ENCODE measurements at regions not wholly inside any gene's neighbourhood (a gene's known extent, or its start where the extent isn't known, plus 50 kb on each side); places are given as distances from the start of the nearest gene placed in this dataset.

DNA sequence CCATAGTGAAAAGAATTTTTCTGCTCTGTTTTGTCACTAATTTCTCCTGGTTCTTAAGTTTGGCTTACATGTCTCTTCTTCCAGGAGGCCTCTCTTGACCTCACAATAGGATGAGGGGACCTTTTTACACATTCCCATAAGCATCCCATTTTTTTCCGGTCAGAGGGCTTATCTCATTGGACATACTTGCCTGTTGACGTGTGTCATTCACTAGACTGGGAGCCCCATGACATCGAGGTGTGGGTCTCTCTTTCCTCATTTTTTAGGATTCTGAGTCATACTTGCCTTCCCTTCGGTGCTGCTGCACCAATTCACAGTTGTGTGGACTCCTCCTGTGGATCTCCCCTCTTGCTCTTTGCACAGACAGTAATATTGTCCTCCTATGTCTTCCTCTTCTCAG is 601.8 kb downstream of the GATA3 start:
- H3K79me2 ChIP-seq (ENCODE audit: control insufficient read depth, insufficient read depth, low read length, poor library complexity), result no peaks in the 10 kb centered on the region
- no peaks in the 10 kb centered on the region for H3K4me1 ChIP-seq (ENCODE audit: control insufficient read depth in 1 of 2, insufficient read depth in 2 of 2, low read length in 2 of 2)
- H2BK120ac ChIP-seq (ENCODE audit: insufficient read depth, low read length, poor library complexity), result no peak overlapping the region
- no peak overlapping the region for H3K23ac ChIP-seq (ENCODE audit: low read length)
- DNase-seq, result peak; percentile 65 to 80
- no peaks in the 10 kb centered on the region for H3K9me3 ChIP-seq (ENCODE audit: insufficient read depth, low read depth, low read length)
- no peaks in the 10 kb centered on the region for H3K27me3 ChIP-seq (ENCODE audit: insufficient read depth, low read length)
- H3K27ac ChIP-seq (ENCODE audit: low read depth, low read length), result no peak overlapping the region
- no peak overlapping the region for H3K4me2 ChIP-seq (ENCODE audit: low read length)
- H4K8ac ChIP-seq (ENCODE audit: low read depth, low read length), result no peak overlapping the region
- H4K91ac ChIP-seq (ENCODE audit: low read depth, low read length), result no peak overlapping the region
- no peak overlapping the region for H3K4me3 ChIP-seq (ENCODE audit: low read depth, low read length)
- H2AFZ ChIP-seq (ENCODE audit: insufficient read depth, low read length, poor library complexity), result no peak overlapping the region
- no peak overlapping the region for H3K9ac ChIP-seq (ENCODE audit: low read length)
- no peaks in the 10 kb centered on the region for H3K79me1 ChIP-seq (ENCODE audit: low read length)
- no peak overlapping the region for H2BK5ac ChIP-seq (ENCODE audit: low read depth, low read length, poor library complexity)
- H3K4ac ChIP-seq (ENCODE audit: low read depth, low read length), result no peak overlapping the region
- no peak overlapping the region for H2AK5ac ChIP-seq (ENCODE audit: low read length)
- no peak overlapping the region for H4K12ac ChIP-seq (ENCODE audit: low read depth, low read length)
- no peak overlapping the region for H3K14ac ChIP-seq (ENCODE audit: low read length)
- no peak overlapping the region for H3K18ac ChIP-seq (ENCODE audit: low read length)
- no CpG with 5 or more reads among the region's 4 CpGs for WGBS (ENCODE audit: extremely low coverage, insufficient coverage, insufficient read length)
- no peaks in the 10 kb centered on the region for H3K36me3 ChIP-seq (ENCODE audit: control insufficient read depth in 1 of 2, insufficient read depth in 2 of 2, low read length in 2 of 2)
- no peak overlapping the region for H2BK12ac ChIP-seq (ENCODE audit: low read length)

DNA sequence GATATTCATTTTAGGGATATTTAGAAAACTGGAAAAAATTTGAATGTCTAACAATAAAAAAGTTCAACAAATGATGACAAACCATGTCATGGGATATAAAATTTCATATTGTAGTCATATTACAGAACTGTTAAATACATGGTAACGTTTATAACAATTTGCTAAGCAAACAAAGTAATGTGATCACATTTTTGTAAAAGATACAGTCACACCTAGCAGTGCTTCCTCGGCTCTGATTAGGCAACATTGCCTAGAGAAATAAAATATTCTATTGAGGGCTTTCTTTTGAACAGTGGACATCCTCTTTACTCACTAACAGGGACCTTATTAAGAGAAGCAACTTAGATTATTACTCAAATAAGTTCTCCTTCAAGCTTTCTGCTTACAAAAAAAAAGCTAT is 605.5 kb downstream of the GATA3 start:
- Histone ChIP-seq H2BK120ac (ENCODE audit: insufficient read depth, low read length, poor library complexity) (no peak overlapping the region), H3K36me3 (ENCODE audit: control insufficient read depth in 1 of 2, insufficient read depth in 2 of 2, low read length in 2 of 2) (no peaks in the 10 kb centered on the region), H3K9me3 (ENCODE audit: insufficient read depth, low read depth, low read length) (no peaks in the 10 kb centered on the region), H3K4me1 (ENCODE audit: control insufficient read depth in 1 of 2, insufficient read depth in 2 of 2, low read length in 2 of 2) (no peaks in the 10 kb centered on the region), H3K79me2 (ENCODE audit: control insufficient read depth, insufficient read depth, low read length, poor library complexity) (no peaks in the 10 kb centered on the region), H4K91ac (ENCODE audit: low read depth, low read length) (no peak overlapping the region), H3K18ac (ENCODE audit: low read length) (no peak overlapping the region), H3K27me3 (ENCODE audit: insufficient read depth, low read length) (no peaks in the 10 kb centered on the region), H3K9ac (ENCODE audit: low read length) (no peak overlapping the region), H2BK5ac (ENCODE audit: low read depth, low read length, poor library complexity) (no peak overlapping the region), H2AK5ac (ENCODE audit: low read length) (no peak overlapping the region), H2AFZ (ENCODE audit: insufficient read depth, low read length, poor library complexity) (no peak overlapping the region), H3K4me2 (ENCODE audit: low read length) (no peak overlapping the region), H3K27ac (ENCODE audit: low read depth, low read length) (no peak overlapping the region), H3K79me1 (ENCODE audit: low read length) (no peaks in the 10 kb centered on the region), H2BK12ac (ENCODE audit: low read length) (no peak overlapping the region), H3K4ac (ENCODE audit: low read depth, low read length) (no peak overlapping the region), H3K4me3 (ENCODE audit: low read depth, low read length) (no peak overlapping the region), H3K14ac (ENCODE audit: low read length) (no peak overlapping the region), H4K12ac (ENCODE audit: low read depth, low read length) (no peak overlapping the region), H4K8ac (ENCODE audit: low read depth, low read length) (no peak overlapping the region), H3K23ac (ENCODE audit: low read length) (no peak overlapping the region)
- DNase-seq, result no peak
- no CpG with 5 or more reads among the region's 2 CpGs for WGBS (ENCODE audit: extremely low coverage, insufficient coverage, insufficient read length)

DNA sequence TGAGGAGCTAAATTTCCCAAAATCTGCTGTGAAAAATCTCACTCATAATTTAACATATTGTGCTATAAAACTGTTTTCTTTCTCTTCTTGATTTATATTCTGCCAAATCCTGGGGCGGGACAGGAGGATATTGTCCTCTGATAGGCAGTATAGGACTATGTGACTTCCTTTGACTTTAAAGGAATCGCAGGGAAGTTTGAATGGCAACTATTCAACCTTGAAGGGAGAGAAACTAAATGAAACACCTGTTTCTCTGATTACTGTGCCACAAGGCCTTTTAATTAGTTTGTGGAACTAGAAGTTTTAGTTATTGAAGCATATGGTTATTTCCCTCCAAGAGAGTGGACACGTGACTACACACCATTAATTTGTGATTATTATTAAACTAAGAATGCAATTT is 607.4 kb downstream of the GATA3 start:
- H2BK120ac ChIP-seq (ENCODE audit: insufficient read depth, low read length, poor library complexity), result no peak overlapping the region
- no peak overlapping the region for H4K8ac ChIP-seq (ENCODE audit: low read depth, low read length)
- no peak overlapping the region for H2AK5ac ChIP-seq (ENCODE audit: low read length)
- DNase-seq, result no peak
- H3K79me1 ChIP-seq (ENCODE audit: low read length), result no peaks in the 10 kb centered on the region
- H4K91ac ChIP-seq (ENCODE audit: low read depth, low read length), result no peak overlapping the region
- no peaks in the 10 kb centered on the region for H3K36me3 ChIP-seq (ENCODE audit: control insufficient read depth in 1 of 2, insufficient read depth in 2 of 2, low read length in 2 of 2)
- H3K9me3 ChIP-seq (ENCODE audit: insufficient read depth, low read depth, low read length), result no peaks in the 10 kb centered on the region
- H4K12ac ChIP-seq (ENCODE audit: low read depth, low read length), result no peak overlapping the region
- H3K14ac ChIP-seq (ENCODE audit: low read length), result no peak overlapping the region
- no peak overlapping the region for H3K27ac ChIP-seq (ENCODE audit: low read depth, low read length)
- H3K79me2 ChIP-seq (ENCODE audit: control insufficient read depth, insufficient read depth, low read length, poor library complexity), result no peaks in the 10 kb centered on the region
- H3K4me1 ChIP-seq (ENCODE audit: control insufficient read depth in 1 of 2, insufficient read depth in 2 of 2, low read length in 2 of 2), result no peaks in the 10 kb centered on the region
- H3K4me3 ChIP-seq (ENCODE audit: low read depth, low read length), result no peak overlapping the region
- no peak overlapping the region for H3K23ac ChIP-seq (ENCODE audit: low read length)
- WGBS (ENCODE audit: extremely low coverage, insufficient coverage, insufficient read length), result no CpG with 5 or more reads among the region's 3 CpGs
- no peak overlapping the region for H3K4me2 ChIP-seq (ENCODE audit: low read length)
- no peak overlapping the region for H2AFZ ChIP-seq (ENCODE audit: insufficient read depth, low read length, poor library complexity)
- no peak overlapping the region for H2BK12ac ChIP-seq (ENCODE audit: low read length)
- no peak overlapping the region for H3K18ac ChIP-seq (ENCODE audit: low read length)
- H3K4ac ChIP-seq (ENCODE audit: low read depth, low read length), result no peak overlapping the region
- H3K27me3 ChIP-seq (ENCODE audit: insufficient read depth, low read length), result no peaks in the 10 kb centered on the region
- H2BK5ac ChIP-seq (ENCODE audit: low read depth, low read length, poor library complexity), result no peak overlapping the region
- no peak overlapping the region for H3K9ac ChIP-seq (ENCODE audit: low read length)

DNA sequence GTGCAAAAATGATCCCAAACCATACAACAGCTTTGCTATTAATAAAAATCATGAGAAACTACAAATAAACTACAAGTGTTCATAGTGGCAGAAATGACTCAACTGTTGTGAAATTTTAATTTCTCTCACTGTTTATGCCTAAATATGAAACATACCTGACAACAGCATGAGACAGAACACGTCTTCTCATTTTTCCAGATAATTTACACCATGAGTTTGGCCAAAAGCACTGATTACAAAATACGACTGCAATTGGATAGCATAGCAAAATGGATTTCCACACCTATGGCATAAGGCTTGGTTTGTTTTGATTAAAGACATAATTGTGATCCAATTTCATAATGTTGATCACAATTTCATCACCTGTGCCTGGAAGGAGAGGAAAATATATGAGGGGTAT is 608.6 kb downstream of the GATA3 start:
- H3K18ac ChIP-seq (ENCODE audit: low read length), result no peak overlapping the region
- no peaks in the 10 kb centered on the region for H3K79me2 ChIP-seq (ENCODE audit: control insufficient read depth, insufficient read depth, low read length, poor library complexity)
- no peaks in the 10 kb centered on the region for H3K79me1 ChIP-seq (ENCODE audit: low read length)
- WGBS (ENCODE audit: extremely low coverage, insufficient coverage, insufficient read length), result no CpG with 5 or more reads among the region's 2 CpGs
- H4K91ac ChIP-seq (ENCODE audit: low read depth, low read length), result no peak overlapping the region
- no peak overlapping the region for H2BK12ac ChIP-seq (ENCODE audit: low read length)
- H3K27ac ChIP-seq (ENCODE audit: low read depth, low read length), result no peak overlapping the region
- no peak overlapping the region for H2AK5ac ChIP-seq (ENCODE audit: low read length)
- H3K9me3 ChIP-seq (ENCODE audit: insufficient read depth, low read depth, low read length), result peaks cover 3% of the 10 kb centered on the region
- no peak overlapping the region for H2BK120ac ChIP-seq (ENCODE audit: insufficient read depth, low read length, poor library complexity)
- no peak overlapping the region for H3K14ac ChIP-seq (ENCODE audit: low read length)
- H3K23ac ChIP-seq (ENCODE audit: low read length), result no peak overlapping the region
- no peak overlapping the region for H3K4ac ChIP-seq (ENCODE audit: low read depth, low read length)
- no peak overlapping the region for H2AFZ ChIP-seq (ENCODE audit: insufficient read depth, low read length, poor library complexity)
- no peak overlapping the region for H4K12ac ChIP-seq (ENCODE audit: low read depth, low read length)
- no peaks in the 10 kb centered on the region for H3K4me1 ChIP-seq (ENCODE audit: control insufficient read depth in 1 of 2, insufficient read depth in 2 of 2, low read length in 2 of 2)
- H3K9ac ChIP-seq (ENCODE audit: low read length), result no peak overlapping the region
- H3K27me3 ChIP-seq (ENCODE audit: insufficient read depth, low read length), result no peaks in the 10 kb centered on the region
- H3K4me2 ChIP-seq (ENCODE audit: low read length), result no peak overlapping the region
- peaks cover 0 to 2% of the 10 kb centered on the region in 2 experiments for H3K36me3 ChIP-seq (ENCODE audit: control insufficient read depth in 1 of 2, insufficient read depth in 2 of 2, low read length in 2 of 2)
- H2BK5ac ChIP-seq (ENCODE audit: low read depth, low read length, poor library complexity), result no peak overlapping the region
- H4K8ac ChIP-seq (ENCODE audit: low read depth, low read length), result no peak overlapping the region
- DNase-seq, result peak in 1 of 2 donors; percentile 61
- no peak overlapping the region for H3K4me3 ChIP-seq (ENCODE audit: low read depth, low read length)
